Activated CD8-positive, alpha-beta memory T cell treated with anti-CD3 and anti-CD28 coated beads, Interleukin-2, amount 50 U/mL, for 24 hours (primary cell): ENCODE measurements at regions not wholly inside any gene's neighbourhood (a gene's known extent, or its start where the extent isn't known, plus 50 kb on each side); places are given as distances from the start of the nearest gene placed in this dataset.

Experiments used
- DNase-seq: peaks from one replicate; pipeline ENCODE4 v3.0.0-alpha.2; 2020; ENCODE audit errors: extremely low read depth

DNA sequence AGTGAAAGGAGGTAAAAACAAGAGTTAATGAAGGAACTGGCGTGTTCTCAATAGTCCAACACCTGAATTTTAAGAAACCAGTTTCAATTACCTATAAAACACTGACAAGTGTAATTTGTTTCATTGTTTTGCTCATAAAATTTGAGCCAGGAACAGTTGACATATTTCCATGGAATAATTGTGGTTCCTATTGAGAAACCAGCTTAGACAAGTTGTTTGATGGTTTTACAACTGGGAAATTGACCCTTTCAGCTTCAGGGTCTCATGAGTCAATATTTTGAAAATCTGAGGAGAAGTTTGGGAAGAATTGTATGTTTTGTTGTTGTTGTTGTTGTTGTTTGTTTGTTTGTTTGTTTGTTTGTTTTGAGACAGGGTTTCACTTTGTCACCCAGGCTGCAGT, 69.1 kb upstream of the GADD45A start:
- DNase-seq = no peak

- DNase-seq = no peak
These were observed 68.5 kb upstream of the GADD45A start for GRCh38 chr1:67616394-67616985.

DNA sequence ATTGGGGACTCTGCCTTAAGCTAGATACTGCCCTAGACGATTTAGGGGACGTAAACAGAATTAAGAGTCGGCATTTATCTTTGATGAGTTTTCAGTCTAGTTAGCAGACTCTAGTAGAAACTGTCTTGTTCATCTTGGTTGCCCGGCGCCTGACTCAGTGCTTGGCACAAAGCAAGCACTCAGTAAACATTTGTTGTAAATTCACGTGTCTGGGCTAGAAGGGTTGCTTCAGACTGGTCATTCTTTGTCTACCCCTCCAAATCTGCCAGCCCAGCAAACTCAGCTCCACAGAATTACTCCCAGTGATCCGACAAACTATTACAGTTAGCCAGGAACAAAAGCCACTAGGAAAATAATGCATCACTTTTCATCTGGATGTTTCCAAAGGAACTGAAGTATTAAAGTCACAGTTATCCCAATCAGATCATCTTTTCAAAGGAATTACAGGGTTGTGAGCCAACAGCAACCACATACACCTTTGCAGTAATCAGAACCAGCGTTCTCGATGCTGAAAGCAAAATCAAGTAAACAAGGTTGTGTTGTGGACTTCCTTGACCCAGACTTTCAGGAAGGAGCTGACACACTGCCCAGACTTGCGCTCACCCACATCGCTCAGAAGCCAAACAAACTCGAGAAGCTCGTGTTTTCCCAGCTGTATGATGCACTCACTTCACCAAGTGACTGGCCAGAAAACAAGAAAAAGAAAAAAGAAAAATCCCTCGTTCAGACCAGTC, 66.5 kb upstream of the GADD45A start:
- no peak for DNase-seq

DNA sequence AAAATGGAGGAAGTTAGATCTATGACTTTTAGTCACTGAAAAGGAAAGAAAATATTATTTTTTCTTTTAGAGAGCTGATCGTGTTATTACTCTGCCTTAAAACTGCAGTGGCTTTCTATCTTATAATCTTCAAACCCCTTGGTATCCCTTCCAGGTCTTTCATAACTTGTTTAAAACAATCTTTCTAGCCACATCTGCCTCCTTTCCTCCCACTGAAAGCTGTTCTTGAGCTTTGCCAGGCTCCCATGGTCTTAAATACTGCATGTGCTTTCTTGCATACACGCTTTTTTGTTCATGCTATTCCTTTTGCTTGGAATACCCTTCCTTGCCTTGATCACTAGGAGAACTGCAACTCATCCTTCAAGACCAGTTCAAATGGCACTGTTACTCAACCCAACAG, 65.9 kb upstream of the GADD45A start:
- DNase-seq = no peak

- DNase-seq = no peak
These were observed 61.1 kb upstream of the GADD45A start for GRCh38 chr1:67623906-67624305.

- DNase-seq = no peak
These were observed 60.3 kb upstream of the GADD45A start for GRCh38 chr1:67624680-67625079.

DNA sequence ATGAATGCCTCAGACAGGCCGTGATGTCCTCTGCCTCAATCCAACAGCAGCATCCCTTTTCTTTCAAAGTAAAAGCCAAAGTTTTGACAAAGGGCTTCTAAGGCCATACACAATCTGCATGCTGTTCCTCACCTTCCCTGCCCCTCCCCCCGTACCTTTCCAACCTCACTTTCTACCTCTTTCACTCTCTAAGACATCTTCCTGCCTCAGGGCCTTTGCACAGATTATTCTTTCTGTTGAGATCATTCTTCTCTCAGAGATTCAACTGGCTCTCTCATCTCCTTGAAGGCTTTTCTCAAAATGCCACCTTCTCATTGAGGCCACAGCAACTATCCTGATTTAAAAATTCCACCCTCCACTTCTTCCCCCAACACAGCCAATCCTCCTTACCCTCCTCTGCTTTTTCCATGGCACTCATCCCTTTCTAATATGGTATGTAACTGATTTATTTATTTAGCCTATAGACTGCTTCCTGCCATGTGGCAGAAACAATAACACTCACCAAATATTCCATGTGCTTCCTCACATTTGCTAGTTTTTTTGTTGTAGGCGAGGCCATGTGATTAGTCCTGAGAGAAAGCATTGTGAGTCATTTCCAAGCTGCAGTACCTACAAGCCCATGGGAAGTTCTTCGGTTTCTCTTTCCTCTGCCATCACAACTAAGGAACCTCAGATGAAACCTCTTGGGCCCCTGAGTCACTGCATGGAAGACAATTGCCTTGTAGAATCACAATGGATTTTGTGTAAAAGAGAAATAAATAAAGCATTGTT, 58.7 kb upstream of the GADD45A start:
- DNase-seq = no peak

- no peak for DNase-seq
These were observed 58.2 kb upstream of the GADD45A start for GRCh38 chr1:67626861-67627235.

- DNase-seq = no peak
These were observed 57.7 kb upstream of the GADD45A start for GRCh38 chr1:67627336-67627735.

- DNase-seq = no peak
These were observed 57.1 kb upstream of the GADD45A start for GRCh38 chr1:67627906-67628305.

GRCh38 chr1:67629370-67630075, 55.5 kb upstream of the GADD45A start:
- DNase-seq = no peak

- DNase-seq = no peak
These were observed 54.5 kb upstream of the GADD45A start for GRCh38 chr1:67630438-67631045.

GRCh38 chr1:67632356-67632755, 52.6 kb upstream of the GADD45A start:
- no peak for DNase-seq

GRCh38 chr1:67632811-67633655, 52.0 kb upstream of the GADD45A start:
- no peak for DNase-seq

DNA sequence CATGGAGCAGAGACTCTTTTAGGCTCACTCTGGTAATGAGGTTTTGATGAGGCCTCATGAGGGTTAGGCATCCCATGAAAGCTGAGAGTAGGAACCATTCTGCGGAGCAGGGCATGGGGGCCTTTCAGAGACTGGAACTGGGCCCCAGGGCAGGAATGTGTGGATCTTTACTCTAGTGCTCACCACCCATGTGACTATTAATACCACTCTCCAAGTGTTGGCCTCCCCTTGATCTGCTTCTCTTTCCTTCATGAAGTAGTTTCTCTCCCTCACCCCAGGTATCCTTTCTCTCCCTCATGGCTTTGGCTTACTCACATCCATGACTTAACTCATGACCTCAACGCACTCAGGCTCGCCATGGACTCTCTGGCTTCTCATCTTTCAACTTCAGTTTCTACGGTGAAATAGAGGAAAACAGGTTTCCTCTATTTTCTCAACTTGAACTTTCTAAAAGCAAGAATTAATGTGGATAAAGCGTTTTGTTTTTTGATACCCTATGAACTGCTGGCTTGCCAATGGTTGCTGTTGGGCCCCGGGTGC, 50.5 kb upstream of the GADD45A start:
- DNase-seq = no peak

- DNase-seq = no peak
These were observed 49.8 kb upstream of the GADD45A start for GRCh38 chr1:67635055-67635809.
